HepG2 (cell line): ENCODE measurements at regions not wholly inside any gene's neighbourhood (a gene's known extent, or its start where the extent isn't known, plus 50 kb on each side); places are given as distances from the start of the nearest gene placed in this dataset.

Experiments used
- CTCF ChIP-seq: sonication (generic); formaldehyde crosslinking; IDR thresholded peaks from 2 replicates; pipeline ENCODE4 v1.5.0; 2020; ENCODE audit warnings: mild to moderate bottlenecking, missing genetic modification reagents, moderate library complexity
- FOXA1 ChIP-seq, 2 experiments: fragments of 450-650 bp in 1 of 2; sonication (generic) in 1 of 2; formaldehyde crosslinking in 1 of 2; IDR thresholded peaks; 2 replicates each; pipeline versions ENCODE4 v1.4.0 to v1.6.1; 2016 to 2020; ENCODE audit warnings: missing genetic modification reagents in 1 of 2
- GTF3A ChIP-seq: sonication (generic); formaldehyde crosslinking; conservative IDR thresholded peaks from 2 replicates; pipeline ENCODE4 v1.4.0; 2020; ENCODE audit warnings: mild to moderate bottlenecking, missing genetic modification reagents
- RAD21 ChIP-seq: fragments of 450-650 bp; formaldehyde crosslinking; IDR thresholded peaks from 2 replicates; pipeline ENCODE4 v1.5.0; 2020; ENCODE audit warnings: mild to moderate bottlenecking
- RBM39 ChIP-seq: fragments of 200-400 bp; formaldehyde crosslinking; IDR thresholded peaks from one replicate; pipeline ENCODE4 v1.6.1; 2018; ENCODE audit warnings: antibody characterized with exemption, mild to moderate bottlenecking, low read depth, low read length; ENCODE audit not compliant: poor library complexity, severe bottlenecking
- ZNF513 ChIP-seq: sonication (generic); formaldehyde crosslinking; conservative IDR thresholded peaks from 2 replicates; pipeline ENCODE4 v1.5.0; 2020; ENCODE audit warnings: missing genetic modification reagents
- ZNF768 ChIP-seq: sonication (generic); formaldehyde crosslinking; IDR thresholded peaks from 2 replicates; pipeline ENCODE4 v1.4.0; 2020; ENCODE audit warnings: missing genetic modification reagents

DNA sequence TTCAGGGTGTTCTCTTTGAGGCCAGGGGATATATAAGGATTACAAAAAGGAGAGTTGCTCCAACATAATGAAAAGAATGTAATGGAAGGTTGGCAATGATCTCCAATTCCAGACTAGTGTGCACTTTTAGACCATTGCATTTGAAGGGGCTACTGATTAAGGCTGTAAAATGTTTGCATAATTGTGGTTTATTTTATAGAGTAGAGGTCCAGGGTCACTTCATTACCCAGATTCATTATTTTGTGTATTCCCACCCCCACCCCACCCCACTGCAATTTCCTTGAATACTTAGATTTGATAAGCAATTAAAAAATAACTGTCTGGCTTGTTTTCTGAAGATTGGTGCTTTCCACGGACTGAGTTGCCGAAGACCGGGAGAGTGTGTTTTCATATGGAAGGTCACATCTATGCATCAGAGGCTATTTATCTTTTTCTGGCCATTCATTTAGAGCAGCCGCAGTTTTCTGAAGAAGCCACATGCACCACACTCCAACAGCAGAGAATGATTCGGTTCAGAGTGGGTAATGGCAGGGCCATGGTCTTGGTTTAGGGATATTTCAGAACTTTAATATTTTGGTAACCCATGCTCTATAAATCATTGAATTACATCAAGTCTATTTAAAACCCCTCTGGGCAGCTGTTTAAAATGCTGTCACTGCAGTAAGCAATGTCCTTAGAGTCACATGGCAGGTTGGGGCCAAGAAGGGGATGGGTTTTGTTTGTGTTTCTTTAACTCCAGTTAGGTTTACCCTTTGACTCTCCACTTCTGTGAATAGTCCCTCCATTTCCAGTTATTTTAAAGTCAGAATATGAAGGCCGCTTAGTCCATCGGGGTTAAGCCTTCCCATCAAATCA is 94.6 kb downstream of the TMEM30B start:
- TF ChIP-seq RAD21 (CRISPR knock-in tag) = no peak
- no peak for TF ChIP-seq CTCF (CRISPR knock-in tag)
- TF ChIP-seq FOXA1 (IDR thresholded peaks at IDR 0.05) = no peak
- no peak for TF ChIP-seq FOXA1 (CRISPR knock-in tag; IDR thresholded peaks at IDR 0.05)
- TF ChIP-seq GTF3A (CRISPR knock-in tag) = no peak
- no peak for TF ChIP-seq ZNF513 (CRISPR knock-in tag)
- TF ChIP-seq ZNF768 = no peak
- TF ChIP-seq RBM39 = no peak
